Fibroblast of pulmonary artery (primary cell): ENCODE measurements at regions not wholly inside any gene's neighbourhood (a gene's known extent, or its start where the extent isn't known, plus 50 kb on each side); places are given as distances from the start of the nearest gene placed in this dataset.

Experiments
- DNase-seq: peaks from one replicate; pipeline ENCODE4 v3.0.0-alpha.2; 2010; ENCODE audit warnings: low read depth
- H3K4me3 ChIP-seq: replicated peaks from 2 replicates; pipeline ENCODE4 v1.5.1; 2011; ENCODE audit warnings: low read depth, mild to moderate bottlenecking, control low read depth, low read length, moderate library complexity
- CTCF ChIP-seq: IDR thresholded peaks from 2 replicates; pipeline ENCODE4 v1.5.1; 2011; ENCODE audit warnings: mild to moderate bottlenecking, control low read depth, low read length, inconsistent platforms; ENCODE audit errors: missing control alignments

- H3K4me3 ChIP-seq, result no peak overlapping the region
- no peak for DNase-seq
- no peak for TF ChIP-seq CTCF
Observed at GRCh38 chr2:2565671-2566070, 234.6 kb upstream of the MYT1L start.

- H3K4me3 ChIP-seq, result no peak overlapping the region
- TF ChIP-seq CTCF, result no peak
- DNase-seq, result no peak
Observed at GRCh38 chr2:2564300-2565078, 233.4 kb upstream of the MYT1L start.

- TF ChIP-seq CTCF, result no peak
- H3K4me3 ChIP-seq, result no peak overlapping the region
- DNase-seq, result no peak
Observed at GRCh38 chr2:2563309-2563860, 232.3 kb upstream of the MYT1L start.

- no peak for TF ChIP-seq CTCF
- DNase-seq, result no peak
- no peak overlapping the region for H3K4me3 ChIP-seq
Observed at GRCh38 chr2:2562867-2563266, 231.8 kb upstream of the MYT1L start.

GRCh38 chr2:2561346-2562095 is 230.4 kb upstream of the MYT1L start:
- no peak overlapping the region for H3K4me3 ChIP-seq
- no peak for TF ChIP-seq CTCF
- DNase-seq, result no peak

- TF ChIP-seq CTCF, result no peak
- no peak overlapping the region for H3K4me3 ChIP-seq
- no peak for DNase-seq
Observed at GRCh38 chr2:2560374-2561015, 229.4 kb upstream of the MYT1L start.
